CD4-positive, CD25-positive, alpha-beta regulatory T cell (primary cell): ENCODE measurements at regions not wholly inside any gene's neighbourhood (a gene's known extent, or its start where the extent isn't known, plus 50 kb on each side); places are given as distances from the start of the nearest gene placed in this dataset.

ENCODE experiments used
- ATAC-seq, 2 donors: fragments of 150-1000 bp; cut with Tn5 transposase; one replicate each; pipeline ENCODE4 v1.10.0; 2021; ENCODE audit warnings: low read depth in 2 of 2, moderate number of reproducible peaks in 2 of 2, moderate library complexity in 1 of 2
- DNase-seq, 3 donors: peaks; one replicate each; pipeline versions ENCODE4 v3.0.0 to v3.0.0-alpha.2; 2012 to 2022; ENCODE audit warnings: mixed read lengths in 1 of 3
- H3K27ac ChIP-seq: one replicate; pipeline ENCODE4 v1.7.0; 2013; ENCODE audit warnings: mild to moderate bottlenecking, low read length; ENCODE audit not compliant: insufficient read depth, poor library complexity, severe bottlenecking
- H3K27me3 ChIP-seq: one replicate; pipeline ENCODE4 v1.7.0; 2013; ENCODE audit warnings: low read length; ENCODE audit not compliant: control insufficient read depth, insufficient read depth
- H3K36me3 ChIP-seq: one replicate; pipeline ENCODE4 v1.7.0; 2013; ENCODE audit warnings: mild to moderate bottlenecking, low read length, moderate library complexity; ENCODE audit not compliant: control insufficient read depth, insufficient read depth
- H3K4me1 ChIP-seq: 2 replicates; pipeline ENCODE4 v1.7.0; 2013; ENCODE audit warnings: mild to moderate bottlenecking, low read length; ENCODE audit not compliant: insufficient read depth, control insufficient read depth, poor library complexity, severe bottlenecking
- H3K4me3 ChIP-seq: one replicate; pipeline ENCODE4 v1.7.0; 2013; ENCODE audit warnings: low read depth, mild to moderate bottlenecking, low read length, moderate library complexity
- H3K9me3 ChIP-seq, 2 experiments: 1 replicate in 1 of 2; 2 replicates in 1 of 2; pipeline ENCODE4 v1.7.0; 2013; ENCODE audit warnings: low read length in 2 of 2, mild to moderate bottlenecking in 1 of 2, moderate library complexity in 1 of 2; ENCODE audit not compliant: control insufficient read depth in 2 of 2
- H3K27ac Mint-ChIP-seq, 3 donors: one replicate each; pipeline ENCODE4 v1.8.0; 2020 to 2022; ENCODE audit warnings: mild to moderate bottlenecking in 3 of 3, mixed read lengths in 3 of 3, moderate library complexity in 2 of 3
- H3K27me3 Mint-ChIP-seq: one replicate; pipeline ENCODE4 v1.8.0; 2022; ENCODE audit warnings: mild to moderate bottlenecking, mixed read lengths
- H3K36me3 Mint-ChIP-seq: one replicate; pipeline ENCODE4 v1.8.0; 2020; ENCODE audit warnings: mixed read lengths
- H3K4me1 Mint-ChIP-seq, 4 donors: one replicate each; pipeline ENCODE4 v1.8.0; 2020 to 2022; ENCODE audit warnings: mixed read lengths in 4 of 4, mild to moderate bottlenecking in 1 of 4
- H3K4me3 Mint-ChIP-seq, 4 donors: one replicate each; pipeline ENCODE4 v1.8.0; 2020 to 2022; ENCODE audit warnings: mild to moderate bottlenecking in 4 of 4, mixed read lengths in 4 of 4, moderate library complexity in 3 of 4
- H3K9me3 Mint-ChIP-seq, 7 donors: one replicate each; pipeline ENCODE4 v1.8.0; 2020 to 2022; ENCODE audit warnings: mixed read lengths in 7 of 7, mild to moderate bottlenecking in 3 of 7, moderate library complexity in 2 of 7

DNA sequence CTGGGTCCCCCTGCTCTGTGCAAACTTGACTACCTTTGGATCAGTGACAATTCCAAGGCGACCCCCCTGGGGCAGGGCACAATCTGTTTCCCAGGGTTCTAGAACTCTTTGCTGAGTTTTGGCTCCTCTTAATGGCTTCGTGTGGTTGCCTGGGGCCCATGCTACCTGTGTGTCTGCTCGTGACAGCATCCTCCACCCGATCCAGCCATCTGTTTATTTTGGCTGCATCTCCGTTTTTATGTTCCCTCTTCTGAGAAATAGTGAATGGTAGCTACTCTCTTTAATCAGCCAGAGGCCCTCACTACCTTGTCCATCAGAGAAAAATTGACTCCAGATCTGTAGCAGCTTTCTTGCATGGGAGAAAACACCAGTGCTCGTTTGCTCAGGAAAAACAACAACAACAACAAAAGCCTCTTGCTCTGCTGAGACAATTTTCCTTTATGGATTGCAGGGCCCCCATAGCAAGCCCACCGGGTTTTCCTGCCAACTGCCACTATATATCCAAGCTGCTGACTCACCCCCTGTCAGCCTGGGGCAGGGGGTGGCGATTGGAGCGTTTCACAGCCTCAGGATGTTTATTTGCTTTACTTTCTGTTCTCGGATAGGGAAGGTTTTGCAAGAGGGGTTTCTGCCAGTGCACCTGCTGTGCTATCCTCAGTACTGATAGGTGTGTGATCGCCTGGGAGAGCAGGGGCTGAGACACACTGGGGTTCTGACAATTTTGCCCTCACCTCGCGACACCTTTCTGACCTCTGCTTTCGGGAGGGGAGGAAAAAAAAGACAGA, 607.8 kb downstream of the BNC2 start:
- Histone ChIP-seq H3K27me3 (no peaks in the 10 kb centered on the region), H3K4me1 (no peaks in the 10 kb centered on the region), H3K36me3 (no peaks in the 10 kb centered on the region), H3K27ac (no peak overlapping the region), H3K4me3 (no peak overlapping the region), H3K9me3 (no peaks in the 10 kb centered on the region)
- Mint-ChIP-seq H3K4me3 (no peak overlapping the region), H3K4me1 (peaks cover 0 to 6% (median 5%) of the 10 kb centered on the region in 4 donors), H3K27ac (no peak overlapping the region), H3K27me3 (peaks cover 5% of the 10 kb centered on the region), H3K9me3 (peaks cover 0 to 7% (median 0%) of the 10 kb centered on the region in 7 donors), H3K36me3 (no peaks in the 10 kb centered on the region)
- DNase-seq (no peak), ATAC-seq (no peak)

DNA sequence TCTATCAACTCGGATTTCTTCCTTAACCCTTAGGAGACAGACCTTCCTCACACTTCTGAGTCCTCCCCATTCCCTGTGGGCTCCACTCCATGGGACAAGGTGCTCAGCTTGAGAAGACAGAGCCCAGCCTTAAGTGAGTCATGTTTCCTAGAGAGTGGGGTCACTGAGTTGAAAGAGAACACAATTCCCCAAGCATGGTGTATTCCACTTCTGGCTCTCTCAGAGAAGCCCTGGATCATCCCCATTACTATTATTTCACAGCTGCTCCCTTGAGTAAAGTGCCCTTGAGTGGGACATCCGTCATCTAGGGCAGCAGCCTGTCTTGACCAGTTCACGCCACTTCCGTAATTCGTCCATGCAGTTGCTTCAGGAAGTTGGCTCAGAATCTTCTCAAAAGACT, 604.8 kb downstream of the BNC2 start:
- H3K4me3 Mint-ChIP-seq, result no peak overlapping the region
- H3K36me3 Mint-ChIP-seq, result no peaks in the 10 kb centered on the region
- Histone ChIP-seq H3K4me1 (no peaks in the 10 kb centered on the region), H3K27me3 (no peaks in the 10 kb centered on the region), H3K4me3 (no peak overlapping the region), H3K9me3 (no peaks in the 10 kb centered on the region), H3K36me3 (no peaks in the 10 kb centered on the region), H3K27ac (no peak overlapping the region)
- peaks cover 0 to 5% (median 1%) of the 10 kb centered on the region in 4 donors for H3K4me1 Mint-ChIP-seq
- DNase-seq (no peak), ATAC-seq (no peak)
- no peak overlapping the region for H3K27ac Mint-ChIP-seq
- no peaks in the 10 kb centered on the region for H3K27me3 Mint-ChIP-seq
- peaks cover 0 to 2% (median 0%) of the 10 kb centered on the region in 7 donors for H3K9me3 Mint-ChIP-seq

DNA sequence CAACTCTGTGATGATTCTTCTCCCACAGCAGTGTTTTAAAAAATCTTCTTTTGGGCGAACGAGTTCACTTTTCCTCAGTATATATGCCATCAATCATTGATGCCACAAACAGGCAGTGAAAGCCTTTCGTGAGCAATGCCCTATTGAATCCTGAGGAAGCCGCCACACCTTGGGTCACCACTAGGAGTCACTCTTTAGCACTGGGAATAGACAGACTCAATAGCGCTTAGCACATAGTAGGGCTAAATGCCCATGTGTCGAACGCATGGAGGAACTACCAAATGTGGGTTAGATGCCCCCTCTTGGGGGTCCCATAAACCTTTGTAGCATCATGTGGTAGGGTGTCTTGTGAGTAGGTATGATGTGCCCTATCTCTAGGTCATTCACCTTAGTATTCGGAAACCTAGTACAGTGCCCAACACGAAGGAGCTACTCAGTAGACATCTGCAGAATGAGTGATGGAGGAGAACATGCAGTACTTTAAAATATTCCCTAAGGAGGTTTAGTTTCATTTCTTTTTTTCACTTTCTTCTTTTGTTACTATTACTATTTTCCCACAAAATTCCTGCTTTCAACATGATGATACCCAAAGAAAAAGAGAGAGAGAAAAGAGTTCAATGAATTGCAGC, 603.7 kb downstream of the BNC2 start:
- Histone ChIP-seq H3K4me1 (no peaks in the 10 kb centered on the region), H3K27ac (no peak overlapping the region), H3K4me3 (no peak overlapping the region), H3K36me3 (no peaks in the 10 kb centered on the region), H3K9me3 (no peaks in the 10 kb centered on the region), H3K27me3 (no peaks in the 10 kb centered on the region)
- peaks cover 0 to 2% (median 0%) of the 10 kb centered on the region in 7 donors for H3K9me3 Mint-ChIP-seq
- H3K4me1 Mint-ChIP-seq, result peaks cover 0 to 5% (median 1%) of the 10 kb centered on the region in 4 donors
- H3K36me3 Mint-ChIP-seq, result no peaks in the 10 kb centered on the region
- no peak overlapping the region for H3K27ac Mint-ChIP-seq
- H3K27me3 Mint-ChIP-seq, result no peaks in the 10 kb centered on the region
- ATAC-seq (no peak), DNase-seq (peak in 1 of 3 donors; percentile 2)
- H3K4me3 Mint-ChIP-seq, result no peak overlapping the region

DNA sequence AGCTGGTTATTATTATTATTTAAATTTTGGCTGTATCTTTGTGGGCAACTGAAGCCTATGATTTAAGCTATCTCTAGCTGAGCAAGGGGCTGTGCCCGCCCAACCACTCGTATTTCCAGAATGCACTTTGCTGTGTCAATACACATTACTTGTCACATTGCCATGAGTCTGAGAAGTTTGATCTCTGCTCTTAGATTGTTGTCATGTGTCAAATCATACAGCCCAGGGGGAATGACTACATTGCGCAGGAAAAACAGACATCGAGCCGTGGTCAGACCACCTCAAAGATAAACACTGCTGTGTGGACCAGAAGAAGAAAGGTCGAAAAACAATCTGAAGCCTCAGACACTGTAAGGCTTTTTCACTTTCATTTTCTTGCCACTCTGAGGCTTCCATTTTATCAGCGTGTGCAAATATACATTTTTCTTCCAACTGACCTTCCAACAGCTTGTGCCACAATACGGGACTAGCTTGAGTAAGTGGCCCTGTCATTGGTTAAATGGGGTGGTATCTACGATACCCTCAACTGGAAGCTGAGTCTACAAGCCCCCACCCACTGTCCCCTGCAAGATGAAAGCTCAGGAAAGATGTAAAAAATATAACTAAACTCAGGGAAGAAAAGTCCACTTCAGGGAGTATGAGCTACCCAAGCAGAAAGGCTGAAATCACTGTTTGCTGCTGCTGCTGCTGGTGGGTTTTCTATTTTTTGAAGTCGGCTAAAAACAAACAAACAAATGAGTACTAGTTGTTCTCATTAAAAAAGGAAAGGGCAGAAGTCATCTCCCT, 603.0 kb downstream of the BNC2 start:
- Histone ChIP-seq H3K4me1 (no peaks in the 10 kb centered on the region), H3K36me3 (no peaks in the 10 kb centered on the region), H3K4me3 (peak overlapping the region; percentile 10), H3K27ac (no peak overlapping the region), H3K9me3 (no peaks in the 10 kb centered on the region), H3K27me3 (no peaks in the 10 kb centered on the region)
- peaks cover 0 to 2% (median 0%) of the 10 kb centered on the region in 7 donors for H3K9me3 Mint-ChIP-seq
- ATAC-seq, result no peak
- no peaks in the 10 kb centered on the region for H3K27me3 Mint-ChIP-seq
- no peak overlapping the region for H3K27ac Mint-ChIP-seq
- H3K36me3 Mint-ChIP-seq, result no peaks in the 10 kb centered on the region
- peaks cover 0 to 5% (median 1%) of the 10 kb centered on the region in 4 donors for H3K4me1 Mint-ChIP-seq
- no peak for DNase-seq
- H3K4me3 Mint-ChIP-seq, result peak overlapping the region in 1 of 4 donors; percentile 32

DNA sequence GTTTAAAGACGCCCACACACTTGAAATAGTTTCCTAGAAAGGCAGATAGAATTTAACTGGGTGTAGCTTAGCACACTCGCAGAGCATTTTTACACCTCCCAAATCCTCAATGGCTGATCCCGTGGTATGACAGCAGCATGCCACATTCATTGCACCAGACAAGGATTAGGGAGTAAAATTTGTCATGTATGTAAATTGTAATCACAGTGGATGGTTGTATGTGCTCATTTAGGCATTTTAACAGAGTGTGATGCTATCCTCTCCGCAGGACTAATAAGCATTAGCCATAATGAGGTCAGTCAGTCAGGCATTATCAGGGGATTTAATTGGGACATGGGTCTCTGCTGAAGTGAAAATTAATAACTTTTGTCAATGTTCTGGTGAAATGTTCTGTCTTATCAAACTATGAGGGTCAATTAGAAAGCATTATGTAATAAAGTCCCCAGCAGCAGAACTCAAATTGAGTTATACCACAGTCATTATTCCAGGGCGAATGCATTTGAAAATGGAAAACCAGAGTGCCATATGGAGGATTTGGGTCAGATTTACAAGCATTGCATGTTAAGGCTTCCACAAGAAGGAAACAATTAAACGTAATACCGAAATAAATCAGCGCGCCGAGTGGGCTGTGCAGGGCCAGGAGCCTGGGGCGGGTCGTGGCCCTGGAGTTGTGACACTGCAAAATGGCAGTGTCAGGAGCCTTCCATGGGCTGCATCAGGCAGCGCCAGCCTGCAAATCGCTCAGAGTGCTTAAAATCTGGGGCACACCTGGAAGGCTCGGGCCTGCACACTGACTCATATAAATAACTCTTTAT, 602.2 kb downstream of the BNC2 start:
- no peak overlapping the region for H3K4me3 ChIP-seq
- no peaks in the 10 kb centered on the region for H3K36me3 Mint-ChIP-seq
- peak overlapping the region in 1 of 4 donors; percentile 38 for H3K4me3 Mint-ChIP-seq
- H3K27ac Mint-ChIP-seq, result no peak overlapping the region
- peaks cover 0 to 5% (median 1%) of the 10 kb centered on the region in 4 donors for H3K4me1 Mint-ChIP-seq
- DNase-seq (no peak), ATAC-seq (no peak)
- no peaks in the 10 kb centered on the region for H3K9me3 ChIP-seq
- no peaks in the 10 kb centered on the region for H3K27me3 ChIP-seq
- H3K36me3 ChIP-seq, result no peaks in the 10 kb centered on the region
- no peaks in the 10 kb centered on the region for H3K27me3 Mint-ChIP-seq
- H3K27ac ChIP-seq, result no peak overlapping the region
- H3K9me3 Mint-ChIP-seq, result peaks cover 0 to 2% (median 0%) of the 10 kb centered on the region in 7 donors
- no peaks in the 10 kb centered on the region for H3K4me1 ChIP-seq

DNA sequence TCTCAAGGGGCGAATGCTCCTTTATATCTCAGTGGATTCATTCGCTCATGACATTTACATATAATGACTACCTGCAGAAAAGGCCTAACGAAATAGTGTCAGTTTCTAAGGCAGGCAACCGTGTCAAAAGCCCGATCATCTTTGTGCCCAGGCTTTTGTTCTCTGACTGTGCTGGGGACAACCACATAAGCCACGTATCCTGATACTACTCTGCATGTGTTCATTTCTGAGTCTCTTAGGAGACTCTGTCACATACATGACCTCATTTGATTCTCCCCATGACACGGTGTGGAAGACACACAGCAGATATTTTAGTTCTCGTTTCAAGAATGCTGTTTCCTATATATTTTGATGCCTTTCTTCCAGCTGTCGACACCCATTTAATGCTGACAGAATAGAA, 598.5 kb downstream of the BNC2 start:
- Histone ChIP-seq H3K27ac (no peak overlapping the region), H3K36me3 (no peaks in the 10 kb centered on the region), H3K4me3 (no peak overlapping the region), H3K27me3 (no peaks in the 10 kb centered on the region), H3K4me1 (no peaks in the 10 kb centered on the region), H3K9me3 (no peaks in the 10 kb centered on the region)
- Mint-ChIP-seq H3K9me3 (peaks cover 0 to 6% (median 0%) of the 10 kb centered on the region in 7 donors), H3K27me3 (no peaks in the 10 kb centered on the region), H3K4me3 (no peak overlapping the region), H3K36me3 (no peaks in the 10 kb centered on the region), H3K4me1 (peaks cover 0 to 5% (median 1%) of the 10 kb centered on the region in 4 donors), H3K27ac (no peak overlapping the region)
- ATAC-seq, result no peak
- DNase-seq, result no peak

DNA sequence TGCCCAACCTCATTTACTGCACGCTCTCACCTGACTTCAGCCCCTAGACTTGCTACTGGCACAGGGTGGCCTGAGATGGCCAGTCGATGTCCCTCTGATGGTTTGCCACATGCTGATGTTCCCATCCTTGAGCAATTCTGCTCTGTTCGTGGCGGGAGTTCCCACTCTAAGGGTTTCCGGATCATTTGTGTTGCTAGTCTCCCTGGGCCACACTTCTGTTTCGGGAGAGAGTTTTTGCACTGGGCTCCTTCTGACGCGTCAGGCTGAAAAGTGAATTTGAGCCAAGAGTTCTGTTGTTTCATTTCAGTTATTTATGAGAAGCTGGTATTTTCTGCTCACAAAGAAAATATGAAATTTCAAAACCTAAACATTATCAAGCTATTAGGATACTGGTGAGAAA, 597.7 kb downstream of the BNC2 start:
- Histone ChIP-seq H3K4me3 (no peak overlapping the region), H3K9me3 (no peaks in the 10 kb centered on the region), H3K36me3 (no peaks in the 10 kb centered on the region), H3K27me3 (no peaks in the 10 kb centered on the region), H3K27ac (no peak overlapping the region), H3K4me1 (no peaks in the 10 kb centered on the region)
- H3K4me1 Mint-ChIP-seq, result no peaks in the 10 kb centered on the region
- H3K4me3 Mint-ChIP-seq, result no peak overlapping the region
- no peak for ATAC-seq
- peaks cover 0 to 6% (median 0%) of the 10 kb centered on the region in 7 donors for H3K9me3 Mint-ChIP-seq
- DNase-seq, result no peak
- H3K27me3 Mint-ChIP-seq, result no peaks in the 10 kb centered on the region
- no peaks in the 10 kb centered on the region for H3K36me3 Mint-ChIP-seq
- H3K27ac Mint-ChIP-seq, result no peak overlapping the region
